HG03280 (cell line): ENCODE measurements at regions not wholly inside any gene's neighbourhood (a gene's known extent, or its start where the extent isn't known, plus 50 kb on each side); places are given as distances from the start of the nearest gene placed in this dataset.
"Not testable (repeated sequence)": the region's sequence is repeated elsewhere in the genome, so short reads cannot be mapped to it uniquely, and the experiment has no call there.

ENCODE experiments used
- ATAC-seq: cut with Tn5 transposase; IDR thresholded peaks from one replicate; pipeline ENCODE4 v1.9.1; 2021; ENCODE audit warnings: mild to moderate bottlenecking, moderate library complexity; ENCODE audit not compliant: unreplicated experiment

- not testable (repeated sequence) for ATAC-seq
These were observed 183.0 kb downstream of the HACE1 start for GRCh38 chr6:104676679-104677078.

DNA sequence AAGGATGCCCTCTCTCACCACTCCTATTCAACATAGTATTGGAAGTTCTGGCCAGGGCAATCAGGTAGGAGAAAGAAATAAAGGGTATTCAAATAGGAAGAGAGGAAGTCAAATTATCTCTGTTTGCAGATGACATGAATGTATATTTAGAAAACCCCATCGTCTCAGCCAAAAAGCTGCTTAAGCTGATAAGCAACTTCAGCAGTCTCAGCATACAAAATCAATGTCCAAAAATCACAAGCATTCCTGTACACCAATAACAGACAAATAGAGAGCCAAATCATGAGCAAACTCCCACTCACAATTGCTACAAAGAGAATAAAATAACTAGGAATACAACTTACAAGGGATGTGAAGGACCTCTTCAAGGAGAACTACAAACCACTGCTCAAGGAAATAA is 184.6 kb downstream of the HACE1 start:
- ATAC-seq: not testable (repeated sequence)

DNA sequence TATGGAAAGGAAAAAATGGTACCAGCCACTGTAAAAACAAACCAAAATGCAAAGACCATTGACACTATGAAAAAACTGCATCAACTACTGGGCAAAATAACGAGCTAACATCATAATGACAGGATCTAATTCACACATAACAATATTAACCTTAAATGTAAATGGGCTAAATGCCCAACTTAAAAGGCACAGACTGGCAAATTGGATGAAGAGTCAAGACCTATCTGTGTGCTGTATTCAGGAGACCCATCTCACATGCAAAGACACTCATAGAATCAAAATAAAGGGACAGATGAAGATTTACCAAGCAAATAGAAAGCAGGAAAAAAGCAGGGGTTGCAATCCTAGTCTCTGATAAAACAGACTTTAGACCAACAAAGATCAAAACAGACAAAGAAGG is 186.6 kb downstream of the HACE1 start:
- not testable (repeated sequence) for ATAC-seq

- ATAC-seq: not testable (repeated sequence)
These were observed 188.2 kb downstream of the HACE1 start for GRCh38 chr6:104671591-104671891.

- ATAC-seq: not testable (repeated sequence)
These were observed 188.7 kb downstream of the HACE1 start for GRCh38 chr6:104670834-104671590.

- no peak for ATAC-seq
These were observed 190.2 kb downstream of the HACE1 start for GRCh38 chr6:104669483-104669882.

DNA sequence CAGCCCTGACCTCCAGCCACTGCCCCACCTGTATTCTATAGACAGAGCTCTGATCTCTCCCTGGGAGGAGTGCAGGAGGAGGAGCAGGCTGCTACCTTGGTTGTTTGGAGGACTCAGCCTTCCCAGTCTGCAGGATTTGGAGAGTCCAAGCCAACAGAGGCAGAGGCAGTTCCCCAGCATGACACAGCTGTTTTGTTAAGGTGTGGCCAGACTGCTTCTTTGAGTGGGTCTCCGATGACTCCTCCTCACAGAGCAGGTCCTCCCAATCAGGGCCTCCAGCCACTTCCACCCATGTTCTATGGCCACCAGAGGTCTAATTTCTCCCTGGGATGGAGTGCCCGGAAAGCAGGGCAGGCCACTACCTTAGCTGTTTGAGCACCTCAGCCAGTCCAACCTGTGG is 203.5 kb downstream of the HACE1 start:
- ATAC-seq: no peak

- no peak for ATAC-seq
These were observed 205.9 kb downstream of the HACE1 start for GRCh38 chr6:104653781-104654180.

DNA sequence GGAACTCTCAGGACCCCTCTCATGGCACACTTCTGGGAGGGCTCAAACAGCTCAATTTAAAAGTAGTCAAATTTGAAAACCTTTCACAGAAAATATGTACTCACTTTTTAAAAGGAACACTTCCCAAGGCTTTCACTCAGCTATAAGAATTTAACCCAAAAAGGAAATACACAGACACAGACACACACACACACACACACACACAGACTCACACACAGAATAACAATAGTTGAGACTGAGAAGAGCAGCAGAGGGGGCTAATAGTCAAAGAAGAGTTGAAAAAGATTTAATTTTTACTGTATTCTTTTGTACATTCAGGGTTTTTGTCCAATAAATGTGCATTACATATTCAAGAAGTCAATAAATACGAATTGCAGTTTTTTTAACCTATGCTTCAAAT is 211.4 kb downstream of the HACE1 start:
- ATAC-seq: no peak

- no peak for ATAC-seq
These were observed 214.9 kb downstream of the HACE1 start for GRCh38 chr6:104644848-104645247.

- no peak for ATAC-seq
These were observed 216.8 kb downstream of the HACE1 start for GRCh38 chr6:104642871-104643270.

GRCh38 chr6:104640761-104641160 is 219.0 kb downstream of the HACE1 start:
- no peak for ATAC-seq

DNA sequence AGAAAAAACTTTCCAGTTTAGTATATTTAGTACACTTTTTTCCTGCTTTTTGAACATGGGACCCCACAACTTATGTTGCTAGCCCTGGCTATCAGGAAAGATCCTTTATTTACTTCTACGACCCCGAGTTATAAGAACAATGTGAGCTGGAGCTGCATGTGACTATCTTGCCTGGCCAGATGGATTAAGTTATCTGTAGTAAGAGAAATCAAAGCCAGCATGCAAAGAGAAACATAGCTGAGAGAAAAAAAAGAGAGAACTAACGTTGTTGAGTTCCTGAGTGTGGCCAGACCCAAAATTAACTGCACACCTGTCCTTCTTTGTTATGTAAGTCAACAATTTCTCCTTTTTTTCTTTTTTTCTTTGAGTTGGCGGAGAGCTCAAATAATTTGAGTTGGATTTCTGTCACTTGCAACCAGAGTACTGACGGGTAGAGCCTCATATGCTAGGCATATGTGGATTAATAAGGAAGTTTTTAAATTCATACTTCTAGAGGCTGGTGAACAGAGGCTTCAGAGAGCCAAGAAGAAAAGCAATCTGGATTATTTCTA is 219.5 kb downstream of the HACE1 start:
- ATAC-seq: no peak

DNA sequence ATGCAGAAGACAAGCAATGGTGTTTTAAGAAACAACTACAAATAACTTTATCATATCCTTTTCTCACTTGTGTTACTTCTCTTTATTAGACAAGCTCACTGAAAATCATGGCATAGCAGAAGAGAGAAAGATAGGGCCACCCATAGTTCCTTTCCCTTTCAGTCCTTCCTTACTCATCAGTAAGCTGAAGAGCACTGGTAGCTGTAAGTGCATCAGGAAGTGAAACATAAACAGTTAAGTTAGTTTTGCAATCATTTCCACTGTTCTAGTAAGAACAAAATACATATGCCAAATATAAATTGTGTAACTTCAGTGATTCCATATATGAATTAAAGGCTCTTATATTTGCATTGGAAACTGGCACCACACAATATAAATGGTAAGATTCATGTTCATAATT is 220.1 kb downstream of the HACE1 start:
- ATAC-seq: peak; percentile 93

GRCh38 chr6:104638841-104639290 is 220.9 kb downstream of the HACE1 start:
- ATAC-seq: no peak

- no peak for ATAC-seq
These were observed 226.6 kb downstream of the HACE1 start for GRCh38 chr6:104633125-104633524.

DNA sequence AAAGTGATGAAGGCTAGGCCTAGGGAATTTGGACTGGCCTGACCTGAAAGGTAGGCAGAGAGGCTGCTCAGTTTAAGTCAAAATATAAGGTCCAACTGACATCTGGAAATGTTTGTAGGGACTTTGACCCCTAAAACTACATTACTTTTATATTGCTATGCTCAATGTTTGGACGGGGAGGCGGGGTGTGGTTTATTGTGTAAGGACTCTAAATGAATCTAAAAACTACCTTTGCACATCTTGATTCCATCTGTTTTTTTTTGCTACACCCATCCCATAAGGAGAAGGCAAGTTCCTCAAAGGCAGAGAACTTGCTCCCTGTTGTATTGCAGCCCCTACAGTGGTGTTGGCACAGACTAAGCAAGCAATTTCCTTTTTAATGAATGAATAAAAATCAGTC is 227.1 kb downstream of the HACE1 start:
- ATAC-seq: no peak

- no peak for ATAC-seq
These were observed 228.8 kb downstream of the HACE1 start for GRCh38 chr6:104630955-104631354.

GRCh38 chr6:104630522-104630921 is 229.2 kb downstream of the HACE1 start:
- no peak for ATAC-seq

DNA sequence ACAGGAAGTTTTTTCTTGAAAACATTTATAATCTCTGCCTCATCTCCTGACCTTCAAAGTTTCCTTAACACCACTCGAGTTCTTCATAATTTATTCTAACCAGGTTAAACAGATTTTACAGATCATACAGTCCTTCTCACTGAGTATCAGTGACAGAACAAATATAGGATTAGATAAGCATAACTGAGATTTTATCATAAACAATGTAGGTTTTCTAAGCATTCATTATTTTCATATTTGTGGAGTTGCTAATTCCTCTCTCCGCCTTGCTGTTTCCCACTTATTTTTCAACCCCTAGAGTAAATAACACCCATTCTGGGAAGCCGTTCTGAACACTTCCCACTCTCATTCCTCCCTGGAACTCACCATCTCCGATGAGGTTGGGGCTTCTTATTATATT is 229.9 kb downstream of the HACE1 start:
- no peak for ATAC-seq

GRCh38 chr6:104625536-104625935 is 234.2 kb downstream of the HACE1 start:
- ATAC-seq: no peak

DNA sequence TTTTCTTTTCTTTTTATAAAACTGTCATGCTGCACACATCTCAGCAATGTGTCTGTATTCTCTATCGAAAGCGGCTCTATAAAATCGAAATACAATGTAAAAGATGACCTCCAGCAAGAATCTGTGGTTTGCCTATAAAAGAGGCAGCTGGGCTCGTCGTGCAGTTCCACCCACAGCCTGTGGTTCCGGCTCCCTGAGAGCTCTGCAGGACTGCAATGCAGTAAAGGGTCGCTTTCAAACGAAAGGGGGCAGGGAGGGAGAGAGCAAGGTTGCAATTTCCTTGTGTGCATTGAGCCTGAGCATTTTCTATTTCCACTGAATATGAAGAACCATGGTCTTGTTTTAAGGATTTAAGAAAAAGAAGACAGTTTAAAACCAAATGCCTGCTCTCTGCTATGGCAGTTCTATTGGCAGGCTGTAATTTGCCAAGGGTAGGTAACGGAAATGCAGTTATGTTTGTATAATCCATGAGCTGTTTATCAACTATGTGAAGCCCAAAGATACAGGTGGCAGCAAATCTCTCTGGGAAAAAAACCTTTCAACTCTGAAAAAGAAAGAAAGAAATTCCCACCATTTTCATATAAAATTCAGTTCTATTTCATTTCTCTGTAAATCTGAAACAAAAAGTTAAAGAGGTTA is 236.5 kb downstream of the HACE1 start:
- ATAC-seq: no peak
